HG02623 (cell line): ENCODE measurements at regions not wholly inside any gene's neighbourhood (a gene's known extent, or its start where the extent isn't known, plus 50 kb on each side); places are given as distances from the start of the nearest gene placed in this dataset.
"Not testable (repeated sequence)": the region's sequence is repeated elsewhere in the genome, so short reads cannot be mapped to it uniquely, and the experiment has no call there.

Experiments
- ATAC-seq: cut with Tn5 transposase; IDR thresholded peaks from one replicate; pipeline ENCODE4 v1.9.1; 2021; ENCODE audit warnings: moderate library complexity; ENCODE audit not compliant: unreplicated experiment

- ATAC-seq = not testable (repeated sequence)
Observed at GRCh38 chr13:79836121-79836520, 355.2 kb downstream of the NDFIP2 start.

GRCh38 chr13:79834876-79835275 is 353.9 kb downstream of the NDFIP2 start:
- ATAC-seq = no peak

- ATAC-seq = no peak
Observed at GRCh38 chr13:79833991-79834390, 353.0 kb downstream of the NDFIP2 start.

- ATAC-seq = no peak
Observed at GRCh38 chr13:79831556-79831955, 350.6 kb downstream of the NDFIP2 start.

DNA sequence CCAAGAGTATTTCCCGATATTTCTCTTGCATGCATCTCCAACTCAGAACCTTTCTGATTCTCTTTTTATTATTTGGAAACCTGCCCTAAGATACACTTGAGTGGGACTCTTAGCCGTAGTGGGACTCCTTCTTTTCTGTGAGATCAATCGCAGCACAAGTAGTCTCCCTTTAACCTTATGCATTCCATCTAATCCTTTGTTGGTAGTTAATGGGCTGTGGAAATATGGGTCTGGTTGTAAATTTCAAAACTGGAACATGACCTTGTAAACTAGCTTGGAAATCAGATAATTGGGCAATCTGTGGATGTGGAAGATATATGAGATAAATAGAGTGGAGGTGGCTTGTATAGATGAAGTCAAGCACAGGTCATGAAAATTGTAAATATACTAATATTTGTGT is 350.0 kb downstream of the NDFIP2 start:
- ATAC-seq = no peak

- ATAC-seq = no peak
Observed at GRCh38 chr13:79830426-79830825, 349.5 kb downstream of the NDFIP2 start.

DNA sequence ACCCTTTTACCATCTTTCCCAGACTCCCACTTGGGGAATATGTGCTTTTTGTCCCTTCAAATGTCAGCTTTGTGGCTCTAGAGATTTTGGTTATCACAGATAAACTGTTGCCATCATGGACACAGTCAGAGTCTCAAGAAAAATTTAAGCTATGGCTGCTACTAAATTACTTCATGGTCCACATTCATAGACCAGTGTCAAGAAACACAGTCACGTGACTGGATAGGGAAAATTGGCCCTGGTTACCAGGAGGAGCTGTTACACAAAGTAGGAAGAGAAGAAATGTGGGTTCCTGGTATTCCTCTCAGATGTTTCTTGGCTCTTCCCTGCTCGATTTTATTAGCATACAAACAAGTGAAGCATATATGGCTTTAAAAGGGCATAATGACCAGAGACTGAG is 348.9 kb downstream of the NDFIP2 start:
- ATAC-seq = no peak

DNA sequence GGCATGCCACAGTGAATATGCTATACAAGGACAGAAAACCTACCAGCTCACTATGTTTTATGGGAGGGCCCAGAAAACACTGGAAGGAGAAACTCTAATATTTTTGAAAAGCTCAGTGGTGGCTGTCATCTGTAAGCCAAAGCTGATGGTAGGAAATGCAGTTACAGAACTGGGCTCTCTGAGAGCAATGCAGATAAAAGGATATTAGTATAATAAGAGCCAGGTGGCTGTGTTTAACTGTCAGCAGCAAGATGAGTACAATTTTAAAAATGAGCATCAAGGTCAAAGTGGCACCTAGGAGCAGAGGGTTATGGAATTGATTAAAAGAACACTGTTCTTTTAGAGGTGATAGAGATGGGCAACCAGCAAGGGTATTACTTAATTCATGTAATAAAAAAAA is 345.0 kb downstream of the NDFIP2 start:
- no peak for ATAC-seq

DNA sequence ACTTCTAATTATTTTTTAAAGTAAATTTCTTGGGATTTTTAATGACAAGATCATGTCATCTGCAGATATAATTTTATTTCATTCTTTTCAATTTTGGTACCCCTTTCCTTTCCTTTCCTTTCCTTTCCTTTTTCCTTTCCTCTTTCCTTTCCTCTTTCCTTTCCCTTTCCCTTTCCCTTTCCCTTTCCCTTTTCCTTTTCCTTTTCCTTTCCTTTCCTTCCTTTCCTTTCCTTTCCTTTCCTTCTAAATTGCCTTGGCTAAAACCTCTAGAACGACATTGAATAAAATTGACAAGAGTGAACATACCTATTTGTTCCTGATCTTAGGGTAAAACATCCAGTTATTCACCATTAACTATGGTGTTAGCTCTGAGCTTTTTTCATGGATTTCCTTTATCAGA is 334.1 kb downstream of the NDFIP2 start:
- no peak for ATAC-seq

- ATAC-seq = peak; percentile 54
Observed at GRCh38 chr13:79812070-79812850, 331.3 kb downstream of the NDFIP2 start.

DNA sequence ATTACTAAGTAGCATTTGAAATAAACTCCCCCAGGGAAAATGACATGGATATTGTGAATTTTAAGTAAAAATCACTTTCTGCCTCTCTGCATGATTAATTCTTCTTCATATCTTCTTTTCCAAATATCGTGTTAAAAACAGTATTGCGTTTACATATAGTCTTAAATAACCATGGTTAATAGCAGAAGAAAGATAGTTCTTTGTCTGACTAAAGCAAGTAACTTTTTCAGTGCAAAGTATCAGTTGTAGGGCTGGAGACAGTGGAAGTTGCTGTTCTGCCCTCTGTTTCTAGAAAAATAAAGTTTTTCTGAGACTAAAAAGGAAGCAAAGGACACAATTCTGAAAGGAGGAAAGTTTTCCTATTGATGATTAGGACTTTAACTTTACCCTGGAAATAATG is 330.2 kb downstream of the NDFIP2 start:
- no peak for ATAC-seq

- ATAC-seq = no peak
Observed at GRCh38 chr13:79810669-79811068, 329.7 kb downstream of the NDFIP2 start.

DNA sequence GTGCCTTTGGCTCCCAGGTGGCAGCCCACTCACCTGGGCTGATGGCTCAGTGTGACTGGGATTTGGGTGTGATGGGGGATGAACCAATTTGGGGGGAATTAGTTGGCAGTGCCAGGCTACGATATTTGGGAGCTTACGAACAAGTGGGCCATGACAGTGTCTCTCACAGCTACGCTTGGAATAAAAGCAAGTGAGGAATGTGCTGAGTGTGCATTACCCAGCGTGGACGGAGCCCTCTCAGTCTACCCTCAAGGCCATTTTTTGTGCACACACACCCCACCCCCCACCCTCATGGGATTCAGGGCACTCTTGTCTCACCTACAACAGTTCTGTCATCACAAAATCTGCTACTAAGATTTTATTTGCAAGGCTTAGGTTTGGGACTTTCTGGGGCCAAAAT is 329.1 kb downstream of the NDFIP2 start:
- no peak for ATAC-seq

DNA sequence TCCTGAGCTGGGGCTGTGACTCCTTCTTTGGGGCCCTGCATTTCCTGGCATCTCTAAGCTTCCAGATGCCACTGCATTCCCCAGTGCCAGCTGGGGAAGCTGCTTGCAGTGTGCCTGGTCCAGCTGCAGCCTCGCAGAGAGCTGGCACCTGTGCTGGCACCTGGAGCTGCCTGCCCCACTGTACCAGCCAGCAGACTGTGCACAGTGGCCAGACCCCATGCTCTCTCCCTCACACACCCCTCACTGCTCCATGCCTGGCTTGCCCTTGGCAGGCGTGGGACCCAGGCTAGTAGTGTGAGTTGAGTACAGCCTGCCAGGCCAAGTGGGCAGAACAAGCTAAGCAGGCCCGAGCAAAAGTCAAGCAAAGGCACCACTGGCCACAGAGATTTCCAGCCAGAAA is 327.5 kb downstream of the NDFIP2 start:
- no peak for ATAC-seq

- no peak for ATAC-seq
Observed at GRCh38 chr13:79807554-79807953, 326.6 kb downstream of the NDFIP2 start.

DNA sequence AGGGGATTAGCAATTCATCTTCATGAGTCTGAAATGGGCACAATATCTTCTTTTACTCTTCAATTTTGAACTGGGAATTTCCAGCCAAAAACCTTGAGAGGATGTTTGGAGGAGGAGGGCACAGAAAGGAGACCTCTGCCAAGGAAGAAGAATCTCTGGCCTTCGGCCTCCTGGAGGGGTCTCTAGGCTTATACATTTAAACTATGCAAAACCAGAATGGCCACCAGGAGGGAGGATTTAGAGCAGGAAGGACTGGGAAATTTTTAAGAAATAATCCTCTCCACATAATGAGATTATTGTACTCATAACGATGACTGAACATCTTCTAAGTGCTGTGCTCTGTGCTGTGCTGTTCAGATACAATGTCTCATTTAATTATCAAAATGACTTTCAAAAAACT is 325.9 kb downstream of the NDFIP2 start:
- ATAC-seq = no peak

DNA sequence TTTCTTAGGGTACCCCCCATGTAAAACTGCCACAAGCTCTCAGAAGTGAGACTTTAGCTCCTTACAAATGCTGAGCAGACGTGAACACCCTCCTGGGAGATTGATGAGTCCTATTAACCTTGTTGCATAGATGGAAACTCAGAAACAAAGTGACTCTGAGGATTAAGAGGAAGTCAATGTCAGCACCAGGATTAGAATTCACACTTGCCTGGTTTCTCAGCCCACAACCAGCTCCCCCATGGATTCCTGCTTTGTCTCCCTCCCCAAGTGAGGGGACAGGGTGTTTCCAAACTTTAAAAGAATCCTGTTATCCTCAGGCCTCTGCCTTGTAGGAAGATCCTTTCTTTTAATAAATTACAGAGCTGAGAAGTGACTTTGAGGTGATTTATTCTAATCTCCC is 324.4 kb downstream of the NDFIP2 start:
- ATAC-seq = no peak

GRCh38 chr13:79803989-79804388 is 323.0 kb downstream of the NDFIP2 start:
- ATAC-seq = no peak

GRCh38 chr13:79803296-79803695 is 322.3 kb downstream of the NDFIP2 start:
- no peak for ATAC-seq

GRCh38 chr13:79802389-79803085 is 321.6 kb downstream of the NDFIP2 start:
- no peak for ATAC-seq

DNA sequence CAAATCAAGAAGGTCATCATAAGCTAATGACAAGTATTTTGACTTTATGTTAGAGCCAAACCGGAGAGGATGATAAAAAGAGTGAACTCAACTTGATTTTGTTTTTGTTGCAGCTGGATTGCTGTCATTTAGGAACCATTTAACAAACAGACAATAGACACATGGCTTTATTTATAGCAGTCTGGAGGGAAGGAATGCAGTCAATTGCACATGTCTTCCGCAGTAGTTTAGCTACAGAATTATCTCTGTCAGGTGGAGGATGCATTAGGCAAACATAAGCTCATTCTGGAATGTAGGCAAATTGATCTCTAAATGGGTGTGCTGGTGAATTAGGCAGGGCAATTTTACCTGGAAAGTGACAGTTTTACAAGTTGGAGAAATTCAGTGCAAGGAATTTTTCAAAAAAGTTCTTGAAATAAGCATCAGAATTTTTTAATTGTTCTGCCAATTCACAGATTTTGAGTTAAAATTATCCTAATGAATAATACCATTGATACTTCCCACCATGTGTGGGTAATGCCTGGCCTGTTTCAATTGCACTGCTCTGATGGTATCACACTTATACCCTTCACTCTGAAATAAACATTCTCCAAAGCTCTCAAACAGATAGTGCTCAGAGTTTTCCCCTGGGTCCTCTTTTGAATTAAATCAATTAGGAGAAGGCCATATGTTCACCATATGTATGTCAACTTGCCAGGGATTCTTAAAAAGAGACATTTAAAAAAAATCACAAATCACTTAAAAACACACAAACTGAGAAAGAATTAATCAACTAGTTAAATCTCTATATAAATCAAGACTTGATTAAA is 318.3 kb downstream of the NDFIP2 start:
- no peak for ATAC-seq

DNA sequence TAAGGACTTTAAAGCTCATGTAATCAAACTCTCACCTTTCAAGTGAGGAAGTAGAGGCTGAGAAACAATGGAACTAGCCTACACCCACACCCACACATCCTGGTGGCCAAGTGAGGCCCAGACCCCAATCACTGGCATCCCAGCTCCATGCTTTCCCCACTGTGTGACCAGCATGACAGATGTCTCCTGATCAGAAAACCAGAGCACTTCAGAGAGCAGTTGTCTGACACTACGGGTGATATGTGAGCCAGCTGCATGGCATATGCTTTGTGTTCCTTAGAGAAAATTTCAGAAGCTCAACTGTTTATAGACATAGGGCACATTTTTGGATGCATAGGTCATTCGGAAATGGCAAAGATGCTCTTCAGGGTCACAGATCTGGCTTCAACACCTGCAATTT is 315.2 kb downstream of the NDFIP2 start:
- ATAC-seq = no peak
